ENCODE measurements at regions not wholly inside any gene's neighbourhood (a gene's known extent, or its start where the extent isn't known, plus 50 kb on each side); places are given as distances from the start of the nearest gene placed in this dataset.

GRCh38 chr5:173790177-173790719 lies 97.9 kb upstream of the CPEB4 start:
- H3K9me3 Mint-ChIP-seq: no peaks in the 10 kb centered on the region
- TF ChIP-seq CTCF (conservative IDR thresholded peaks at IDR 0.05): no peak

More at GRCh38 chr5:173790177-173790719, 97.9 kb upstream of the CPEB4 start:
- no peaks in the 10 kb centered on the region for H3K79me1 ChIP-seq (ENCODE audit: insufficient read depth, low read depth, low read length, poor library complexity, severe bottlenecking)
- no peak overlapping the region for H4K5ac ChIP-seq (ENCODE audit: insufficient read length, low read depth, low read length)
- H3K9ac ChIP-seq (ENCODE audit: extremely low read depth, insufficient read length, low read length): no peak overlapping the region
- no peak overlapping the region for H2AK5ac ChIP-seq (ENCODE audit: insufficient read length, low read length)
- no peak overlapping the region for H3K27ac ChIP-seq (ENCODE audit: insufficient read length, low read depth, low read length)
- no peak overlapping the region for H3K23ac ChIP-seq (ENCODE audit: insufficient read length, low read depth, low read length)
- H3K14ac ChIP-seq (ENCODE audit: insufficient read depth, low read length): no peak overlapping the region
- DNase-seq: no peak
- H3K23me2 ChIP-seq (ENCODE audit: insufficient read length, low read depth, low read length, poor library complexity, severe bottlenecking): no peaks in the 10 kb centered on the region
- H2BK5ac ChIP-seq (ENCODE audit: insufficient read length, low read length): no peak overlapping the region
- no peak overlapping the region for H3K4ac ChIP-seq (ENCODE audit: low read depth, low read length)
- no peak overlapping the region for H2BK12ac ChIP-seq (ENCODE audit: insufficient read length, low read depth, low read length)
- WGBS (ENCODE audit: extremely low coverage, insufficient read length, low lambda C conversion rate): no CpG with 5 or more reads among the region's 11 CpGs
- no peak overlapping the region for H3K18ac ChIP-seq (ENCODE audit: insufficient read length, low read depth, low read length)
- no peak overlapping the region for H2BK20ac ChIP-seq (ENCODE audit: low read depth, low read length, poor library complexity, severe bottlenecking)
- Mint-ChIP-seq H3K36me3 (ENCODE audit: insufficient read depth in 1 of 3, low read depth in 3 of 3) (no peaks in the 10 kb centered on the region), H3K27me3 (ENCODE audit: low read depth) (peaks cover 4% of the 10 kb centered on the region), H3K27ac (no peak overlapping the region), H3K4me3 (no peak overlapping the region), H3K4me1 (peaks cover 14 to 23% of the 10 kb centered on the region in 2 experiments)
- no peak overlapping the region for H3K56ac ChIP-seq (ENCODE audit: insufficient read length, low read depth, low read length)
- H3K4me1 ChIP-seq (ENCODE audit: insufficient read depth, low read length): no peaks in the 10 kb centered on the region; the same call in 1 of the 2 replicates
- H3K27me3 ChIP-seq (ENCODE audit: insufficient read depth, low read length): no peaks in the 10 kb centered on the region
- H3T11ph ChIP-seq (ENCODE audit: low read length): no peak overlapping the region
- H3K79me2 ChIP-seq (ENCODE audit: insufficient read depth, low read length): no peaks in the 10 kb centered on the region
- H4K8ac ChIP-seq (replicated peaks; ENCODE audit: insufficient read length, low read depth, low read length): no peak overlapping the region
- H2BK120ac ChIP-seq (ENCODE audit: low read depth, low read length, poor library complexity, severe bottlenecking): no peak overlapping the region
- no peaks in the 10 kb centered on the region for H4K20me1 ChIP-seq (ENCODE audit: control insufficient read depth, insufficient read depth, insufficient read length)
- no peak overlapping the region for H2AFZ ChIP-seq (ENCODE audit: low read length)
- H3K9me3 ChIP-seq (ENCODE audit: control insufficient read depth, low read depth, low read length): no peaks in the 10 kb centered on the region
- H4K91ac ChIP-seq (ENCODE audit: insufficient read length, low read depth, low read length): no peak overlapping the region
- no peak overlapping the region for H3K4me2 ChIP-seq (ENCODE audit: insufficient read depth, insufficient read length, low read length)
- no peak overlapping the region for H2BK15ac ChIP-seq (ENCODE audit: low read depth, low read length)

Measured in H9 (cell line).